ENCODE measurements at regions not wholly inside any gene's neighbourhood (a gene's known extent, or its start where the extent isn't known, plus 50 kb on each side); places are given as distances from the start of the nearest gene placed in this dataset.
"Not testable (repeated sequence)": the region's sequence is repeated elsewhere in the genome, so short reads cannot be mapped to it uniquely, and the experiment has no call there.

DNA sequence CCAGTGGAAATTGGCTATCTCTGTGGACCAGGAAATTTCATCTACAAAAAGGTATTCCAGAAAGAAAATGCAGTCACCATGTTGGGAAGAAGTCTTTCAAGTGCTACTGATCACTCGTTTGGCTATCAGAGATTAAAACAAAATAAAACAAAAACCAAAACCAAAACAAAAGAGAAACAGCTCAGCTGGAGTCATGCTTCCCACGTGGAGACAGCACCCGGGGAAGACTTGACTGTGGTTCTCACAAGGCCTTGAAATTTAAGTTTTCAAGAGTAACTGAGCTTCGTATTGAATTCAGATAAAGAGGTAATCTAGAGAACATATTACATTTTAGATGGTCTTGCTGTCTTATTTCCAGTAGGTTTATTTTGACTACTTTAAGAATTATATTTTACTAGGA is 2264.5 kb downstream of the ARAP2 start:
- intact Hi-C loops (cut with micrococcal nuclease); DNase-seq; ATAC-seq: not testable (repeated sequence)

DNA sequence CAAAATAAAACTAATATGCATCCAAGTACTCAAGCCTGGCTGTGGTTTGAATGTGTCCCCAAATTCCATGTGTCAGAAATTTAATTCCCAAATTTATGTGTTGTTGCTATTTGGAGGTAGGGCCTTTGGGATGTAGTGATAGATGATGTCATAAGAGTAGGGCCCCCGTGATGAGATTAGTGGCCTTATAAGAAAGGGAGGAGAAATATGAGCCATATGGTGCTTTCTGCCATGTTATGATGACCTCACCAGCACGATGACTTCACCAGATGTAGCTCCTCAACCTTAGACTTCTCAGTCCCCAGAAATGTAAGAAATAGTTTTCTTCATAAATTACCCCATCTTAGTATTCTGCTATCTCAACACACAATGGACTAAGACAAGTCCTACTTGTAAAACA is 2264.0 kb downstream of the ARAP2 start:
- intact Hi-C loops (cut with micrococcal nuclease), result no loop called here
- no peak for ATAC-seq
- no peak for DNase-seq

DNA sequence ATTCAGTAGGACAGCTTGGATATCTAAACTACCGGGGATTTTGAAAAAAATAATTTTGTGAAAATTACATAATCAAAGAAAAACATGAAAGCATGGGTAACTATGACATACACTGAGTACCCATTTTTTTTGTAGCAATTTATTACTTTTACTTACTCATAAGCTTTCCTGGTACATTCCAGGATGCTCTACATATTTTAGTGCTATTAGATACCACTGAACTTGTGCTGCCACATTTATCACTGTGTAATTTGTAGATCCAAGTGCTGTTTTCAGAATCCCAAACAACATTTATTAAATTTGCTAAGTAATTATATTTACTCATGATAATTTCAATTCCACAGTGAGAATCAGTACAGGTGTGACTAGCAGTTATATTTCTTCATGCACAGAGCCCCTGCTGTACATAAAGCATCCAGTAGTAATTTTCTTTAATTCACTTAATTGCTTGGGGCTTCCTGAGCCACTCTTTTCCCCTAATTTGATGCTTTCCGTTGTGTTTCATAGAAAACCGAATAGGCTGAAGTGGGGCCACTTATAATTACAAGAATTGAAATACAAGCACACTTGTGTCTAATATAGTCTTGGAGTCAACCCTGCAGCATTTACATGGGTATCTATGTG is 2254.4 kb downstream of the ARAP2 start:
- ATAC-seq (no peak), DNase-seq (no peak)
- intact Hi-C loops (cut with micrococcal nuclease), result no loop called here

DNA sequence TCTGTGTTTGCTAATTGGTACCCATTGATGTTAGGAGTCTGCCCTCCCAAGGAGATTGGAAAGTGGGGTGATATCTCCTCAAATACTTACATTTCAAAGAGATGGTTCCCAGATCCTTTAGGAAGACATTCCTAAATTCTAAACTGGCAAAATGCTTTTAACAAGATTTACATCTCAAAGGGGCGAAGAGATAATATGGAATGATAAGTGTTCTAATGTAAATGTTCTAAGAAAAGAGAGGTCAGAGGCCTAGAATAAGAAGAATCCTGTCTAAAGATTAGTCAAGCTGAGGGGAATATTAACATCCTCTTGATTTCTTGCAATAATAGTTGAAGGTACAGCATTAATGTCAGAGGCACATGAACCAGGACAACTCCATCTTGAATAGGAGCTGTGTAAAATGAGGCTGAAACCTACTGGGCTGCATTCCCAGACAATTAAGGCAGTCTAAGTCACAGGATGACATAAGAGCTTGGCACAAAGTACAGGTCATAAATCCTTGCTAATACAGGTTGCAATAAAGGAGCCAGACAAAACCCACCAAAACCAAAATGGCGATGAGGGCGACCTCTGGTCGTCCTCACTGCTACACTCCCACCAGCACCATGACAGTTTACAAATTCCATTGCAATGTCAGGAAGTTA is 2248.1 kb downstream of the ARAP2 start:
- intact Hi-C loops (cut with micrococcal nuclease), result no loop called here
- no peak for ATAC-seq
- DNase-seq, result no peak

DNA sequence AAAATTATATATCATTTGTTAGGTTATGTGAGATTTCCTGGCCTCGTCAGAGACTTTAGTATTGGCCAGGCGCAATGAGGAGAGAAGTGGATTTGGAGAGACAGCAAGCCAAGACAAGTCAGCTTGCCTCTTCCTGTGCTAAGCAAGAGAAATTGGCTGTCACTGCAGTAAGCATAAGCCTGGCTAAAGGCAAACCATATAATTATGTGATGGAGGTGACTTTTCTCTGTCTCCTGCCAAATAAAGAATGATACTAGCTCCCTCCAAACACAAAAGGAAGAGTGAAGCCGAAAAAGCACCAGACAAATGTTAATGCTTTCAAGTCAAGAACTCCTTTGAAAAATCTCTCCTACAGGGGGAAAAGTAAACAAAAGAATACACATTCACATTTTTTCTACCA is 2246.0 kb downstream of the ARAP2 start:
- no peak for ATAC-seq
- no peak for DNase-seq
- intact Hi-C loops (cut with micrococcal nuclease), result no loop called here

DNA sequence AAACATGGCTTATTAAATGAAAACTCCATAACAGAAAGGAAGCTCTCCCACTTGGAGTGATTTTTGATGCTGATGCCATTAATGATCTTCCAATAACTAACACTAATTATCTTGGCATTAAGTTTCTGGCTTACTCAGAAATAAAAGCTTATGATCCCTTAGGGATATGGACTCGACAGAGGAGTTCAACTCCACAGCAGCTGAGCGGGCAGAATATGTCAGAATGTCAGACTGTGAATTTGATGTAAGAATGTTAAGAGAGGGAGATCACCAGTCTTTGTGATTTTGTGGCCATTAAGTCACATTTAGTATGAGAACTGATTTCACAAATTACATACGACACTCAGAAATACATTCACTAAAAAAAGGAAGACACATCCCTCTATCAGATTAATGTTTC is 2244.0 kb downstream of the ARAP2 start:
- intact Hi-C loops (cut with micrococcal nuclease), result no loop called here
- DNase-seq (no peak), ATAC-seq (no peak)

DNA sequence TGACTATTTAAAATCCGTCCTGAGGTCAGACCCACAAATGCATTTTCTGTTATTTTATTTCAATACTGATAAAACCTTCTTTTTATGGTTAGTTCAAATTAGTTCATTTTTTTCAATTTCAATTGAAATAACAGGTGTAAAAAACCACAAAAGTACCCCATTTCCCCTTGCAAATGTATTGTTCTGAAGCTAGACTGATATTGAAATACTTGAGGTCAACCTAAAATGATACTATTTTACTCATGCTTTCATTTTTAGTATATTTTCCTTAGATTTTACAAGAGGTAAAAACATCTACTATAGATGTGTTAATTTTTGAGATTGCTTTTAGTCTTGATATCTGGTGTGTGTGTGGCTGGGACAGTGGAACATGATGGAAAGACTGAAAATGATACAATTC is 2237.8 kb downstream of the ARAP2 start:
- ATAC-seq; DNase-seq; intact Hi-C loops (cut with micrococcal nuclease): not testable (repeated sequence)

DNA sequence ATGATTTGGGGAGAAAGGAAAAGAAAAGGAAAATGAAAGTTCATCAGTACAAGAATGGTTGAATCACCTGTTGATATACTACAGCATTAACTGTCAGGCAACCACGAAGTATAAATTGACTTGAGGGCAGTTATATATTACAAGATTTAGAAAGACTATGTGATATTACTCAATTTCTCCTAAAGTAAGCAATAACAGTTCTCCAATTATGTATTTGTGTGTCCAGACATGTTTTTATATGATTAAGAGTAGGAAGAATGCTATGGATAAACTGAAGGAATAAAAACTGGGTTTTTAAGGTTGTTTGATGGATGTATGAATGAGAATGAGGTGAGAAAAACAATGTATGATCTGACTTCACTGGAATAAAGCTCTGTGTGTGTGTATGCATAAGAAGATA is 2234.4 kb downstream of the ARAP2 start:
- intact Hi-C loops (cut with micrococcal nuclease), result no loop called here
- ATAC-seq, result no peak
- DNase-seq, result no peak

DNA sequence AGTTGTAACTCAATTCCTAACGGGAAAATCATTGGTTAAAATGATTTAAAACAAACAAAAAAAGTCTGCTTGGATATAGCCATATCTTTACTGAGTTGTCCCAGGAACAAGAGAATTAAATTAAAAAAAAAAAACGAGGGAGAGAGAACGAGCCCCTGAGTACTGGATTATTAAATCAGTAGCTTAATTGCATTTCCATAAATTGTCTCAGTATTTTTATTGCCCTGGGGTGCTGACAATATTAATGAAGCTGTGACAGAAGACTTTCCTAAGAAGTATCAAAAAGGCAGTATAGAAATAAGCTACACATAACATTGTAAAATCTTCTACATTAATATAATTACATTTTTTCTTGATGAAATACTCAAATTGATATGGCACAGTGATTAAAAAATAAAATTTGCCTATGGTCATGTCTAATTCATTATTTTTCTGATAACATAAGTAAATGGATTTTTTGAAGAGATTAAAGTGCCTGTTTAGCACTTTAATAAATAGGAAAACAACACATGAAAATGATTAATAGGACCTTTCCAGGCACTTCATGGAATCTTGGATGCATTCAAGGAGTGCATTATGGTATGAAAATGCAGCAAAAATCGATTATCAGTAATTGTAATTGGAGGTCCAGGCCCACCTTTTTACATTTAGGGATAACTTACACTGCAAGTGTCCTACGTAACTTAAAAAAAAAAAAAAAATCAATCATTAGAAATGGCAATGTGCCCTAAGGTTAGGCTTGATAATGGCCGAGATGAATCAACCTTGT is 2233.4 kb downstream of the ARAP2 start:
- intact Hi-C loops (cut with micrococcal nuclease), result no loop called here
- ATAC-seq (no peak), DNase-seq (no peak)

DNA sequence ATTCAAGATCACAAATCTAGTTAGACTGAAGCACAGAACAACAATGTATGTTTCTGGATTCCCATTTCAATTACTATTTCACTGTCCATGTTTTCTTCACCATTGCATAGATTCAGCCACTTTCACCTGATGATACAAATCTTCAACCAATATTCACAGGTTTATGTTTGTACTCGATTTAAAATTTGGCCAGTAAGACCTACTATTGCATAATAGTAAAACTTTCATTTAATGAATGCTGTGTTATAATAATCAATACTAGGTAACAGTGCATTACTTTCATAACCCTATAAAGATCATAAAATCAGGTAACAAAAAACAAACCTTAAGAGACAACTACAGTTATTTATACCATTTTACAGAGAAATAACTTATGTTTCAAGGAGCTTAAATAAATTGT is 2209.1 kb downstream of the ARAP2 start:
- ATAC-seq (no peak), DNase-seq (no peak)
- intact Hi-C loops (cut with micrococcal nuclease), result no loop called here

DNA sequence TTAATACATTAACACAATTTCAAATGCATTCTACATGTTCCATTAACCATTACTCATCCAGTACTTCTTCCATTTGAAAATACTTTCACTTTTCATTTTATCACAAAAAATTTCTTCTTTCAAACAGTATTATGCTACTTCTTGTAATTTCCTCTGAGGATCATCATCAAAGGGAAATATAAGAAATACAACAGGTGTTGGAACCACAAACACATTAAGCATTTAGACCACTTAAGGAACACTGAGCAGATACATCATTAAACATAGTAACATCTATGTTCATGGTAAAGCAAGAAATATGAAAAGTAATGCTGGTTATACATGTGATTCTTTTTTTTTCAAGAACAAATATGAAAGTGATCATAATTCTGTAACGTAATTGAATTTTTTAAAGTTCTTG is 2207.0 kb downstream of the ARAP2 start:
- ATAC-seq (no peak), DNase-seq (no peak)
- intact Hi-C loops (cut with micrococcal nuclease), result no loop called here

DNA sequence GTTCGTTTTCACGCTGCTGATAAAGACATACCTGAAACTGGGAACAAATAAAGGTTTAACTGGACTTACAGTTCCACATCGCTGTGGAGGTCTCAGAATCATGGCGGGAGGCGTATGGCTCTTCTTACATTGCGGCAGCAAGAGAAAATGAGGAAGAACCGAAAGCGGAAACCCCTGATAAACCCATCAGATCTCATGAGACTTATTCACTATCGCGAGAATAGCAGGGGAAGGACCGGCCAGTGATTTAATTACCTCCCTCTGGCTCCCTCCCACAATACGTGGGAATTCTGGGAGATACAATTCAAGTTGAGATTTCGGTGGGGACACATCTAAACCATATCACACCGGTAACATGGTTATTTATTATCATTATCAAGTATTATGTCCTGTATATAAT is 2204.5 kb downstream of the ARAP2 start:
- DNase-seq, result no peak
- intact Hi-C loops (cut with micrococcal nuclease), result no loop called here
- no peak for ATAC-seq

DNA sequence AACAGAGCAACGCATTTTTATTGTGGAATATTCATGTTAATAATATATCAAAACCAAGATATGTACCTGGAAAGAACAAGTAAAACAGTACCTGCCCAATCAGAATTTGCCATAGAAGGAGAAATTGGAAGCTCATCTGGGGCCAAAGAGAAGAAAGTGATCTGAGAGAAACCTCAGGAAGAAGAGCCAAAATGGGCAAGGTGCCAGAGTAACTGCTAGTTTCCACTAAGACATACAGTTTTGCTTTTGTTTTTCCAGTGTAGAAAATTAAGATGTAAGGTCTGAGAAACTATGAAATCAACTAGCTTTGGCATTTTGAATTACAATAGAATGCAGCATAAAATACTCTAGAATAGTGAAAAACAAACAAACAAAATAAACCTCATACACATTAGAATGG is 2201.2 kb downstream of the ARAP2 start:
- no peak for DNase-seq
- no peak for ATAC-seq

DNA sequence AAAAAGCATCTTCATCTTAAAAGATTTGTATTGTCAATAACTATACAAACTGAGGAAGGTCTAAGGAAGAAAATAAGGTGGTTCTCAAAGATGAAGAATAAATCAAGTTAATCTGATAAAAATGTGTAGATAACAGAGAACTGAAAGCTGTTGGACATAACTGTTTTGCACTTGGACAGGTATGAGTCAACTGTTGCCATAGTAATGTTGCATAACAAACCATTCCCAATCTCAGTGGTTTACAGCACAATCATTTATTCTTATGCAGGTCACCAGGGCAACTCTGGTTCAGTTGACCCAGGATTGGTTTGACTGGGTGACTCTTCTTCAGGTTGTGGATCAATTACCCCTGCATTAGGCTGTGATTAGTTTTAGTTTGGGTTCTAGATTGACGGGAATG is 2197.7 kb downstream of the ARAP2 start:
- no peak for ATAC-seq
- intact Hi-C loops (cut with micrococcal nuclease), result no loop called here
- no peak for DNase-seq

More for the DNA sequence above, 2201.2 kb downstream of the ARAP2 start:
- intact Hi-C loops (cut with micrococcal nuclease), result no loop called here

DNA sequence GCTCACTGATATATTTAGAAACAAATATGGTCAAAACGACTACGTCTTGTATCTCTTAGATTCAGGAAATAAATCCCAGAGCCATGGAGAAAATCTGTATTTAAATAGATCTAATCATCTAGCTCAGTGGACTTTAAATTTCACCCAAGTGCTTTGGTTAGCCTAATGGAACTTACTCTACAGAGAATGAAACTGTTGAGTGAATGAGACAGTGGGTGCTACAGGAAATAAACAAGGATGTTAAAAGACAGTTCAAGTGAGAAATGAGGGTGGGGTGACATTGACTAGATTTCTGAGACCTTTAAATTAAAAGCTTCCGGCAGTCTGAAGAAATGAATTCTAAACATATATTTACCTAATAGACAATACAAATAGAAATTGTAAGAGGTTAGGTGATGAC is 2197.0 kb downstream of the ARAP2 start:
- intact Hi-C loops (cut with micrococcal nuclease), result no loop called here
- no peak for DNase-seq

DNA sequence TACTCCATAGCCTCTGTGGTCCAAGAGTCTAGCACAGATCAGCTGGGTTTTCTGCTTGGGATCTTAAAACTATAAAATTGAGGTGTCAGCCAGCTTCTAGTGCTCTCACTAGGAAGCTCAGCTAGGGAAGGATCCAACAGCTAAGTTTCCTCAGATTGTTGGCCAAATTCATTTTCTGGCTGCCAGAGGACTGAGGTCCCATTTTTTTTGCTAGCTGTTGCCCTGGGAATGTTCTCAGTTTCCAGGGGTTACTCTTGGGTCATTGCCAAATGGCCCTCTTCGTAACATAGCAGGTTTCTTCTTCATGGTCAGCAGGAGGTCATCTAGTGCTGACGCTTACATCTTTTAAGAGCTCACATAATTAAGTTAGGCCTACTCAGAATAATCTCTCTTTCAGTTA is 2178.2 kb downstream of the ARAP2 start:
- ATAC-seq, result no peak
- DNase-seq, result no peak
- intact Hi-C loops (cut with micrococcal nuclease), result no loop called here

More for the DNA sequence above, 2197.0 kb downstream of the ARAP2 start:
- ATAC-seq, result no peak

DNA sequence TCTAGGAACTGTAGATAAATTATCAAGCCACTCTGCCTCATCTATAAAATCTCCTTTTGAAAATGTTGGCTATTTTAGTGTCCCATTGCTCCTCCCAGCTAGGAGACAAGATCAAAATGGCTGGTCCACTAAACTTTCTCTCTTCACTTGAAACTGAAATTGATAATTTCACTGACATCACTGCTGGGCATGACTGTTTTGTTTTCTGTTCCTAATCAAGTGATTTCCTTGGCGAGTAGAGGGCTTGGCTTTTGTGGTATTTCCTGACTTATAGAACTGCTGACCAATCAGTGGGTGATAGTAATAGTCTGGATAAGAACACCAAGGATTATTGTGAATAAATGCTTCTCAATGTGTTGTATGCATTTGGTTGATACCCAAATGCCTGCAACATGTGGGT is 2152.9 kb downstream of the ARAP2 start:
- intact Hi-C loops (cut with micrococcal nuclease), result no loop called here
- ATAC-seq, result no peak

DNA sequence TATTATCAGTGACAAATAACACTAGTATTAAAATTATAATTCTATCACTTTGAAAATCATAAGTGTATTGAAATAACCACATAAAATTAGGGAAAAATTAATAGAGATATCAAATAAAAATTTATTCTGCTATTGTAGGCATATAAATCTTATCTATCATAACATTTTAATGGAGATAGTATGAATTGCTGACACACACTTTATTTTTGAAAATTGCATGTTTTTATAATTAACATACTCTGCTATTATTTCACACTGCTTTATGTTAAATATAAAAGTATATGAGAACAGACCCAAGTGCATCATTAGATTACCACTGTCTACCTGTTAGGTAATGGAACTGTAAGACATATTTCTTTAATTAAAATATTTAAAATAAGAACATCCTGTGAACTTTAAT is 2150.2 kb downstream of the ARAP2 start:
- DNase-seq (no peak), ATAC-seq (no peak)
- intact Hi-C loops (cut with micrococcal nuclease), result no loop called here

More for the DNA sequence above, 2152.9 kb downstream of the ARAP2 start:
- no peak for DNase-seq

DNA sequence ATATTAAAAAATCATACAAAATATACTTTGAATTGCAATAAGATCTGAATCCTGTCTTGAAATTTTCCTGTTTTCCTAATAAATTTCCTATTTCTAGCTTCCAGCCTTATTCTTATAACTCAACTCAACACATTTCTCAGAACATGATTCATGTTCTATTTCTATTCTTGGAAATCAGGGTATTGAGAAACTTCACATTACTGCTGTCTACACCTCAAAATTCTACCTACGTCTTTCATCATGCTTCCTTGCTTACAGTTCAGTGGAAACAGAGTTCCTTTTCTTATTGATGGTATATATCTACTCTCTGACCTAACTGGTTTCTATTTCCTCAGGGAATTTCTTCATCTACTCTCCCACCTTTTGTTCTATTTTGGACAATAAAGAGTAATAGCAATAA is 2139.0 kb downstream of the ARAP2 start:
- DNase-seq, result no peak
- intact Hi-C loops (cut with micrococcal nuclease), result no loop called here

DNA sequence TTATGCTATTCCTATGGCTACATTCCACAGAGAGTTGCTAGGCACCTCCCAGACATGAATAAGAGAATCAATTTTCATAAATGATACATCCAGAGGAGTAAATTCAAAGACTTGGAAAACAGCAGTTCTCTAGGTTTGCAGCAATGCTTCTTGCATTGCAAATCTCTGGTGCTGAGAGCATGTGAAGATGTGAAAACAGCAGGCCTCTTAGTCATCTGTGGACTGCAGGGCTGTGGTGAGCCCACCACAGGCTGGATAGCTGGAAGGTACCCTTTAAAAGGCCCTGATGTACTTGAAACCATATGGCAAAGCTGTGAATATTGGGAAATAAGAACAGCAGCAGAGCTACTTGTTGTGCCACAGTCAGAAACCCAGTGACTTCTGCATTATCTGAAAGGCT is 2135.9 kb downstream of the ARAP2 start:
- DNase-seq, result no peak
- no peak for ATAC-seq
- intact Hi-C loops (cut with micrococcal nuclease), result no loop called here

More for the DNA sequence above, 2139.0 kb downstream of the ARAP2 start:
- ATAC-seq, result no peak

DNA sequence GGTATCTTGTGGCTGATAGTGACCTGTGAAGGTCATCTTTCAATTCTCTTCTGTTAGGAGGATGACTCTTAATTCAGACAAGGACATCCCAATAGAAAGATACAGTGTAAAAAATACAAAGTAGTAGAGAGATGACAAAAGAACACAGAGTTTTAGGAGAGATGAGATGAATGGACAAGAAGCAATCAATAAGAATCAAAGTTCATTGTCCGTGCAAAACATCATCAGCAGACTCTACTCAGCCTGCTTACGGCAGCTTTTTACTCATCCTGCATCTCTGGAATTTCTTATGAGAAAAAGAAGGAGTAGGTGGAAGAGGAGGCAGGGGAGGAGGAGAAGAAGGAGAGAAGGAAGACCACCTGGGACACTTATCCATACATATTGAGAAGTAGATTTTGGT is 2131.7 kb downstream of the ARAP2 start:
- intact Hi-C loops (cut with micrococcal nuclease), result no loop called here
- DNase-seq (no peak), ATAC-seq (no peak)

Data from left ventricle myocardium superior (tissue), 1 donor.